ENCODE measurements at regions not wholly inside any gene's neighbourhood (a gene's known extent, or its start where the extent isn't known, plus 50 kb on each side); places are given as distances from the start of the nearest gene placed in this dataset.
A peak's percentile ranks its signal among the peaks of the same experiment; 100 is the strongest.

GRCh38 chr1:61534847-61535246 lies 190.1 kb downstream of the TM2D1 start:
- no peak overlapping the region for H2AFZ ChIP-seq (ENCODE audit: low read depth, low read length)
- no peak overlapping the region for H2BK120ac ChIP-seq (ENCODE audit: low read depth, low read length)
- no peak overlapping the region for H3K4ac ChIP-seq (ENCODE audit: low read depth in 1 of 2, low read length in 2 of 2)
- no peak overlapping the region for H2BK15ac ChIP-seq (ENCODE audit: low read depth, poor library complexity, severe bottlenecking)
- H3K9ac ChIP-seq (ENCODE audit: low read length) = no peak overlapping the region
- H4K8ac ChIP-seq (ENCODE audit: low read length) = no peak overlapping the region
- no peak overlapping the region for H3K18ac ChIP-seq (ENCODE audit: low read depth in 1 of 2, low read length in 2 of 2)
- no peaks in the 10 kb centered on the region for H3K36me3 ChIP-seq (ENCODE audit: control insufficient read depth in 1 of 2, insufficient read depth in 2 of 2, low read depth in 1 of 2, low read length in 2 of 2)
- H2BK12ac ChIP-seq (ENCODE audit: low read length in 2 of 2) = no peak overlapping the region
- no peak overlapping the region for H3K14ac ChIP-seq (ENCODE audit: low read length in 2 of 2)
- no peak overlapping the region for H3K23ac ChIP-seq (ENCODE audit: low read length in 2 of 2)
- H3K79me1 ChIP-seq (replicated peaks; ENCODE audit: low read length, poor library complexity, severe bottlenecking) = no peaks in the 10 kb centered on the region
- peaks cover 0 to 4% of the 10 kb centered on the region in 2 experiments for H3K27me3 ChIP-seq (ENCODE audit: control insufficient read depth in 1 of 2, insufficient read depth in 1 of 2, low read length in 2 of 2)
- H2AK5ac ChIP-seq (ENCODE audit: low read length, severe bottlenecking) = no peak overlapping the region
- peak overlapping the region; percentile 4 for H3K4me2 ChIP-seq (ENCODE audit: low read length, poor library complexity, severe bottlenecking)
- H2BK5ac ChIP-seq (ENCODE audit: low read depth, low read length, poor library complexity, severe bottlenecking) = no peak overlapping the region
- H3K4me1 ChIP-seq (ENCODE audit: control insufficient read depth, insufficient read depth, low read depth, low read length) = no peaks in the 10 kb centered on the region
- DNase-seq = no peak
- no peak overlapping the region for H3K4me3 ChIP-seq (ENCODE audit: insufficient read depth in 1 of 2, low read depth in 1 of 2, low read length in 2 of 2)
- no peaks in the 10 kb centered on the region for H3K9me3 ChIP-seq (ENCODE audit: control insufficient read depth, low read length)
- no peak overlapping the region for H3K27ac ChIP-seq (ENCODE audit: low read length, poor library complexity, severe bottlenecking)
- WGBS = 100% methylated on average over 1 of the region's 1 CpG
- H4K91ac ChIP-seq (ENCODE audit: low read length) = no peak overlapping the region

GRCh38 chr1:61533546-61533945 lies 191.4 kb downstream of the TM2D1 start:
- H3K27me3 ChIP-seq (ENCODE audit: control insufficient read depth in 1 of 2, insufficient read depth in 1 of 2, low read length in 2 of 2) = peaks cover 0 to 4% of the 10 kb centered on the region in 2 experiments
- H4K91ac ChIP-seq (ENCODE audit: low read length) = no peak overlapping the region
- H3K4me3 ChIP-seq (ENCODE audit: insufficient read depth in 1 of 2, low read depth in 1 of 2, low read length in 2 of 2) = no peak overlapping the region
- H3K18ac ChIP-seq (ENCODE audit: low read depth in 1 of 2, low read length in 2 of 2) = no peak overlapping the region
- H4K8ac ChIP-seq (ENCODE audit: low read length) = no peak overlapping the region
- H3K4me1 ChIP-seq (ENCODE audit: control insufficient read depth, insufficient read depth, low read depth, low read length) = no peaks in the 10 kb centered on the region
- WGBS = no CpG with 5 or more reads among the region's 1 CpG
- H3K27ac ChIP-seq (ENCODE audit: low read length, poor library complexity, severe bottlenecking) = no peak overlapping the region
- DNase-seq = no peak
- no peak overlapping the region for H3K4ac ChIP-seq (ENCODE audit: low read depth in 1 of 2, low read length in 2 of 2)
- no peak overlapping the region for H3K9ac ChIP-seq (ENCODE audit: low read length)
- H2BK15ac ChIP-seq (ENCODE audit: low read depth, poor library complexity, severe bottlenecking) = no peak overlapping the region
- no peak overlapping the region for H3K23ac ChIP-seq (ENCODE audit: low read length in 2 of 2)
- H3K79me1 ChIP-seq (replicated peaks; ENCODE audit: low read length, poor library complexity, severe bottlenecking) = no peaks in the 10 kb centered on the region
- H3K4me2 ChIP-seq (ENCODE audit: low read length, poor library complexity, severe bottlenecking) = no peak overlapping the region
- H2BK120ac ChIP-seq (ENCODE audit: low read depth, low read length) = no peak overlapping the region
- H2BK5ac ChIP-seq (ENCODE audit: low read depth, low read length, poor library complexity, severe bottlenecking) = no peak overlapping the region
- H2AK5ac ChIP-seq (ENCODE audit: low read length, severe bottlenecking) = no peak overlapping the region
- no peak overlapping the region for H2AFZ ChIP-seq (ENCODE audit: low read depth, low read length)
- H3K9me3 ChIP-seq (ENCODE audit: control insufficient read depth, low read length) = no peaks in the 10 kb centered on the region
- H3K36me3 ChIP-seq (ENCODE audit: control insufficient read depth in 1 of 2, insufficient read depth in 2 of 2, low read depth in 1 of 2, low read length in 2 of 2) = no peaks in the 10 kb centered on the region
- no peak overlapping the region for H3K14ac ChIP-seq (ENCODE audit: low read length in 2 of 2)
- H2BK12ac ChIP-seq (ENCODE audit: low read length in 2 of 2) = no peak overlapping the region

- H4K8ac ChIP-seq (ENCODE audit: low read length) = no peak overlapping the region
- no peak for DNase-seq
- H3K36me3 ChIP-seq (ENCODE audit: control insufficient read depth in 1 of 2, insufficient read depth in 2 of 2, low read depth in 1 of 2, low read length in 2 of 2) = no peaks in the 10 kb centered on the region
- no peak overlapping the region for H2BK15ac ChIP-seq (ENCODE audit: low read depth, poor library complexity, severe bottlenecking)
- H3K27me3 ChIP-seq (ENCODE audit: control insufficient read depth in 1 of 2, insufficient read depth in 1 of 2, low read length in 2 of 2) = peaks cover 0 to 6% of the 10 kb centered on the region in 2 experiments
- no peaks in the 10 kb centered on the region for H3K9me3 ChIP-seq (ENCODE audit: control insufficient read depth, low read length)
- no peaks in the 10 kb centered on the region for H3K4me1 ChIP-seq (ENCODE audit: control insufficient read depth, insufficient read depth, low read depth, low read length)
- no peaks in the 10 kb centered on the region for H3K79me1 ChIP-seq (replicated peaks; ENCODE audit: low read length, poor library complexity, severe bottlenecking)
- H3K9ac ChIP-seq (ENCODE audit: low read length) = no peak overlapping the region
- H3K4me2 ChIP-seq (ENCODE audit: low read length, poor library complexity, severe bottlenecking) = no peak overlapping the region
- no peak overlapping the region for H2BK12ac ChIP-seq (ENCODE audit: low read length in 2 of 2)
- H3K18ac ChIP-seq (ENCODE audit: low read depth in 1 of 2, low read length in 2 of 2) = no peak overlapping the region
- H2AFZ ChIP-seq (ENCODE audit: low read depth, low read length) = no peak overlapping the region
- no peak overlapping the region for H4K91ac ChIP-seq (ENCODE audit: low read length)
- H3K23ac ChIP-seq (ENCODE audit: low read length in 2 of 2) = no peak overlapping the region
- 66% methylated on average over 1 of the region's 2 CpGs for WGBS
- H2BK5ac ChIP-seq (ENCODE audit: low read depth, low read length, poor library complexity, severe bottlenecking) = no peak overlapping the region
- no peak overlapping the region for H3K4ac ChIP-seq (ENCODE audit: low read depth in 1 of 2, low read length in 2 of 2)
- no peak overlapping the region for H3K27ac ChIP-seq (ENCODE audit: low read length, poor library complexity, severe bottlenecking)
- no peak overlapping the region for H2BK120ac ChIP-seq (ENCODE audit: low read depth, low read length)
- no peak overlapping the region for H3K14ac ChIP-seq (ENCODE audit: low read length in 2 of 2)
- no peak overlapping the region for H2AK5ac ChIP-seq (ENCODE audit: low read length, severe bottlenecking)
- H3K4me3 ChIP-seq (ENCODE audit: insufficient read depth in 1 of 2, low read depth in 1 of 2, low read length in 2 of 2) = no peak overlapping the region
These were observed 193.2 kb downstream of the TM2D1 start for GRCh38 chr1:61531716-61532115.

- Histone ChIP-seq H3K9me3 (ENCODE audit: control insufficient read depth, low read length) (no peaks in the 10 kb centered on the region), H3K27ac (ENCODE audit: low read length, poor library complexity, severe bottlenecking) (no peak overlapping the region), H4K8ac (ENCODE audit: low read length) (no peak overlapping the region), H3K4me1 (ENCODE audit: control insufficient read depth, insufficient read depth, low read depth, low read length) (no peaks in the 10 kb centered on the region), H2AFZ (ENCODE audit: low read depth, low read length) (no peak overlapping the region), H3K79me1 (replicated peaks; ENCODE audit: low read length, poor library complexity, severe bottlenecking) (no peaks in the 10 kb centered on the region), H3K18ac (ENCODE audit: low read depth in 1 of 2, low read length in 2 of 2) (no peak overlapping the region), H2BK15ac (ENCODE audit: low read depth, poor library complexity, severe bottlenecking) (no peak overlapping the region), H3K36me3 (ENCODE audit: control insufficient read depth in 1 of 2, insufficient read depth in 2 of 2, low read depth in 1 of 2, low read length in 2 of 2) (no peaks in the 10 kb centered on the region), H3K4me3 (ENCODE audit: insufficient read depth in 1 of 2, low read depth in 1 of 2, low read length in 2 of 2) (no peak overlapping the region), H3K23ac (ENCODE audit: low read length in 2 of 2) (no peak overlapping the region), H2BK120ac (ENCODE audit: low read depth, low read length) (no peak overlapping the region), H2AK5ac (ENCODE audit: low read length, severe bottlenecking) (no peak overlapping the region), H3K4me2 (ENCODE audit: low read length, poor library complexity, severe bottlenecking) (no peak overlapping the region), H2BK5ac (ENCODE audit: low read depth, low read length, poor library complexity, severe bottlenecking) (no peak overlapping the region), H3K27me3 (ENCODE audit: control insufficient read depth in 1 of 2, insufficient read depth in 1 of 2, low read length in 2 of 2) (peaks cover 0 to 10% of the 10 kb centered on the region in 2 experiments), H3K9ac (ENCODE audit: low read length) (no peak overlapping the region), H4K91ac (ENCODE audit: low read length) (no peak overlapping the region), H2BK12ac (ENCODE audit: low read length in 2 of 2) (no peak overlapping the region), H3K4ac (ENCODE audit: low read depth in 1 of 2, low read length in 2 of 2) (no peak overlapping the region), H3K14ac (ENCODE audit: low read length in 2 of 2) (no peak overlapping the region)
- 83% methylated on average over 1 of the region's 1 CpG for WGBS
- DNase-seq = no peak
These were observed 200.9 kb downstream of the TM2D1 start for GRCh38 chr1:61523893-61524605.
